ENCODE measurements at regions not wholly inside any gene's neighbourhood (a gene's known extent, or its start where the extent isn't known, plus 50 kb on each side); places are given as distances from the start of the nearest gene placed in this dataset.

DNA sequence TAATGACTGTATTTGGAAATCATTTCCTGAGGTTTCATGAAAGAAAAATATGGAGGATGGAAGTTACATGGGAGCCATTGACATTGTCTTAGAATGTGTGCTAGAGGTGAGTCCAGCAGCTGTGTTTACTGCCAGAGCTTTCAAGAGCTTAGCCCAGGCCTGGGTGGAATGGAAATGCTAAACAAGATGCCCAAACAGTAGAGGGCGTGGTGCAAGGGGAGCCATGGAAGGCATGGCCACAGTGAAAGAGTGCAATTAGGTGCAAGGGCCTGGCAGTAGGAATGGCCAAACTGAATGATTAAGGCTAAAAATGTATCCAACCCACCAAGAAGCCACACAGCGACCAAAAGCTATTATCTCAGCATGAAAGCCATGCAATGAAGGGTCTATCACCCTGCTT, 257.7 kb upstream of the NR2F2 start:
- no peak for TF ChIP-seq REST (IDR thresholded peaks at IDR 0.05; ENCODE audit: insufficient read depth in 1 of 2, low read depth in 2 of 2, low read length in 2 of 2)
- no peak for TF ChIP-seq SIN3A (IDR thresholded peaks at IDR 0.05; ENCODE audit: borderline replicate concordance, insufficient read depth, low read length)
- TF ChIP-seq TAF1 (IDR thresholded peaks at IDR 0.05; ENCODE audit: borderline replicate concordance, insufficient read depth, low read length) = no peak
- TF ChIP-seq POLR2AphosphoS5 (IDR thresholded peaks at IDR 0.05; ENCODE audit: low read depth, low read length) = no peak
- no peak for TF ChIP-seq FOXP2 (optimal IDR thresholded peaks at IDR 0.05; ENCODE audit: borderline replicate concordance, extremely low read depth, extremely low read length, insufficient read depth)

GRCh38 chr15:96073908-96074307, 256.6 kb upstream of the NR2F2 start:
- TF ChIP-seq REST (IDR thresholded peaks at IDR 0.05; ENCODE audit: insufficient read depth in 1 of 2, low read depth in 2 of 2, low read length in 2 of 2) (no peak), POLR2AphosphoS5 (IDR thresholded peaks at IDR 0.05; ENCODE audit: low read depth, low read length) (no peak), FOXP2 (optimal IDR thresholded peaks at IDR 0.05; ENCODE audit: borderline replicate concordance, extremely low read depth, extremely low read length, insufficient read depth) (no peak), SIN3A (IDR thresholded peaks at IDR 0.05; ENCODE audit: borderline replicate concordance, insufficient read depth, low read length) (no peak), TAF1 (IDR thresholded peaks at IDR 0.05; ENCODE audit: borderline replicate concordance, insufficient read depth, low read length) (no peak)

DNA sequence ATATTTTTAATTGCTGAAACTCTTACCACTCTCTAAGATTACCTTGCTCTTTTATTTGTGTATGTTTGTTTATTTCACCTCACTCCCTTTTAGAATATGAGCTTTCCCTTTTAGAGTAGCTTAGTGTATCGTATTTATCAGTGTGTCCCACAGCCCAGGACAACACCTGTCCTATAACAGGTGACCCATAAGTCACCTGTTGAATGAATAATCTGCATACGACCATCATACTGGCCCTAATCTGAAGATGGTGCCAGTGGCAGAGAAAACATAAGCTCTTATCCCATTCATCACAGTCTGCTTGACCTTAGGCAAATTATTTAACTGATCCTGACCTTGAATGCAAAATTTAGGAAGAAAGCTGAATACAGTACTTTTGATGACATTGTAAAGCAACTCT, 254.6 kb upstream of the NR2F2 start:
- TF ChIP-seq SIN3A (IDR thresholded peaks at IDR 0.05; ENCODE audit: borderline replicate concordance, insufficient read depth, low read length) (no peak), REST (IDR thresholded peaks at IDR 0.05; ENCODE audit: insufficient read depth in 1 of 2, low read depth in 2 of 2, low read length in 2 of 2) (no peak), TAF1 (IDR thresholded peaks at IDR 0.05; ENCODE audit: borderline replicate concordance, insufficient read depth, low read length) (no peak), FOXP2 (optimal IDR thresholded peaks at IDR 0.05; ENCODE audit: borderline replicate concordance, extremely low read depth, extremely low read length, insufficient read depth) (no peak), POLR2AphosphoS5 (IDR thresholded peaks at IDR 0.05; ENCODE audit: low read depth, low read length) (no peak)

DNA sequence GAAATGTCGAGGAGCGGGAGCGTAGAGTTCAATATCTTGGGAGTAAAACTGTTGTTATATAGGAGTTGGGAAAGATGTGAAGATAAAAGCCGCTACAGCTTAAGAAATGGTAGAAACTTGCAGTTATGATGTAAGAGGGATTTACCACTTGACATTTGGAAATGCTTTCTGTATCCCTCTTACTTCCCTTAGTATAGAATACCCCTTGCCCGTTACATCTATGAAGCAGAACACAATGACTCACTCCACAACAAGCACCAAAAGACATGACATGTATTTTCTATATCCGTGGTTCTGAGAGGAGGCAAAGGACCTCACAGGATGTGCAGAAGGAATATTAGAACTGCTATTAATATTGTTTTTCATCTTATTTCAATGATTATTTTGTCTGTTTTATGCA, 254.2 kb upstream of the NR2F2 start:
- no peak for TF ChIP-seq SIN3A (IDR thresholded peaks at IDR 0.05; ENCODE audit: borderline replicate concordance, insufficient read depth, low read length)

DNA sequence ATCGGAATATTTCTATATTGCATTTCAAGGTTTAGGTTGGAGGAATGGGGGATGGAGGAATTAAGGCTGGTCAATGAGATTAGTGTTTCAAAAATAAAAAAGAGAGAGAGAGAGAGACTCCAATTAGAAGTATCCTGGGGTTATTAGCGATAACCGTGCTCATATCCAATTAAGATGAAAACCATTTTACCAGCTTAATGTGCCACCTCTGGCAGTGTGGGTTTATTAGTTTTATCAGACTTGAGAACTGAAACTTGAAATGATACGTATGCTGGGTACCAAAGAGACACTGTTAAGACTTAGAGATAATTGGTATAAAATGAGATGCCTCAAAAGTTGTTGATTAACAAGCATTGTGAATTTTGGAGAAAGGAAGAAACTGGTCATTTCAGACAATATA, 251.5 kb upstream of the NR2F2 start:
- TF ChIP-seq POLR2AphosphoS5 (IDR thresholded peaks at IDR 0.05; ENCODE audit: low read depth, low read length) (no peak), TAF1 (IDR thresholded peaks at IDR 0.05; ENCODE audit: borderline replicate concordance, insufficient read depth, low read length) (no peak), FOXP2 (optimal IDR thresholded peaks at IDR 0.05; ENCODE audit: borderline replicate concordance, extremely low read depth, extremely low read length, insufficient read depth) (no peak), REST (IDR thresholded peaks at IDR 0.05; ENCODE audit: insufficient read depth in 1 of 2, low read depth in 2 of 2, low read length in 2 of 2) (no peak), SIN3A (IDR thresholded peaks at IDR 0.05; ENCODE audit: borderline replicate concordance, insufficient read depth, low read length) (no peak)

Measured in PFSK-1 (cell line).